Activated T-cell treated with anti-CD3 and anti-CD28 coated beads for 4 hours (primary cell): ENCODE measurements at regions not wholly inside any gene's neighbourhood (a gene's known extent, or its start where the extent isn't known, plus 50 kb on each side); places are given as distances from the start of the nearest gene placed in this dataset.

Source experiments
- DNase-seq: peaks from one replicate; pipeline ENCODE4 v3.0.0-alpha.2; 2020

DNA sequence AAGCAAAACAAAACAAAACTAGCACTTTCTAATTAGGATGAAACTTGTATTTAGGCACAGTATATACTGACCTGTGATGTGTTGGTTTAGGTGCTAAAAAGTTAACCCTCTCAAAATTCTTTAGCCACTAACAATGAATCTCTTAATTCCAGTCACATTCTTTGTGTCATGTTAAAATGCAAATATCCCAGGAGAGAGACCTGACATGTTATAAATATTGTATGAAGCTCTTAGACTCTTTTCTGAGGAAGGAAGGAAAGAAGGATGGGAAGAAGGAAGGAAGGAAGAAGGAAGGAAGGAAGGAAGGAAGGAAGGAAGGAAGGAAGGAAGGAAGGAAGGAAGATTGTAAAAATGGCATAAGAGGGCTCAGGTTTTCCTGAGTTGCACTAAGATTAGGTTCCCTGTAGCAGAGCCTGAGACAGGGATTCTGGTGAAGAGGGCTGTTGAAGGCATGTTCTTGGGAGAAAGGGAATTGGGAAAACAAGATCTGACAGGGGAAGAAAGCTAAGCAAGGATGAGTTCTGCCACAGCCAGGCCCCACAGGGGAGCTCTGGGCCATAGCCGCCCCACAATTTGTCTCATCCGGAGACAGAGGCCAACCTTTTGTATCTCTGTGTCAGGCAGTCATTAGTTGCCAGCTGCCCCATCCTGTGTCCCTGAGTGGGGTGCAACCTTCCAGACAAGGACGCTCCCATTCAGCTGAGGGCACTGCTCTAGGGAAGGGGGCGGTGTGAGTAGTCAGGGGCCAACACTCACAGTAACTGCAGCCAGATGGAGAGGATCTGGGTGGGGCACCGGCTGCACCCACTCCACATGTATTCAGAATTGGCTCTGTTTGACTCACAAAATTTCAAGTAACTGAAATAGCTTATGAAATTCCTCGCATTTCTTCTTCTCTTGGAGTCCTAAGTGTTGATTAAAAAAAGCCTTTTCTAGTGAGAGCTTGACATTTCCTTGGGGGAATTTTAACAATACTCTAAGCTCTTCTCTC is 189.3 kb upstream of the ARG1 start:
- DNase-seq, result no peak

DNA sequence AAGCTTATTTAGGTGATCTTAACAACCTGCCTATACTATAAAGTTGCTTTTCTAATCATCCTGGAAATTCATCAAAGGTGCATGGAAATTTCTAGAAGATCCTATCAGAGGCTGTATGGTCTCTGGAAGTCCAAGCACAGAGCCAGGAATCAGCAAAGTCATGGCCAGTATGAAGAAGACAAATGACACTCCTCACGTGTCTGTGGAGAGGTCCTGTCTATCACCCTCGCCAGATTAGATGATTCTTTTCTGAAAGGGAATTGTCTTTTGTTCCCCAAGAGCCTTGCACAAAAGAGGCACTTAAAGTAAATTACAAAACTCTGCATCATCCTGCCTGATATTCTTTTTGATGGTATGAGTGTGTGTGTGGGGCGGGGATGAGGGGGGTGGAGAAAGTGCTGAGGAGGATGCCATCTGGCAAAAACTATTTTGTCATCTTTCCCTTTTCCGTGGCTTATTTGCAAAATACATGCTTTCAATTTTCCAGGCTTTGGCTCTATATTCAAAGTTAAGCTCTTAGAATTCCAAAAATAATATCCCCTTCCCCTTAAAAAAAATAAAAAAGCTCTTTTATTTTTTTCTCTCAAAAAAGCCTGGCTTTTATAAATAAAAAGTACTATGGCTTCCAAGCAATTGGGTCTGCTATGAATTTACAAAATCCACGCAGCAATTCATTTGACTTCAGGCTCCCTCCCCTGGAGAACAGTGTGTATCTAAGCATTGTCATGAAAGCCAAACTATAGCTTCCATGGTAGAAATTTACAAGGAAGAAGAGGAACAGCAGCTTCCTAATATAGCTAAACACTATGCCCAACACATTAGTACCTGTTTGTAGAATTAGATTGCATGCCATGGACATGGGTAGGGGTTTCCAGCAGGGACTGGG is 185.2 kb upstream of the ARG1 start:
- no peak for DNase-seq

DNA sequence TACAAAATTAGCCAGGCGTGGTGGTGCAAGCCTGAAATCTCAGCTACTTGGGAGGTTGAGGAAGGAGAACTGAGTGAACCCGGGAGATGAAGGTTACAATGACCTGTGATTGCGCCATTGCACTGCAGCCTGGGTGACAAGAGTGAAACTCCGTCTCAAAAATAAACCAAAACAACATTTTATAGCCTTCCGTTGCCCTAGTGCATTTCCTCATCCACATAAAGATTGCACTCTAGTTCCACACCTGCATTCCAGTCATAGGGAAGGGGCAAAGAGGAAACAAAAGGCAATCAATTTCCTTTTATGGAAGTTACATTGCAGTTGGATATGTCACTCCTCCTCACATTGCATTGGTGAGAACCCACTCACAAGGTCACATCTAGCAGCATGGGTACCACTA is 182.7 kb upstream of the ARG1 start:
- no peak for DNase-seq

DNA sequence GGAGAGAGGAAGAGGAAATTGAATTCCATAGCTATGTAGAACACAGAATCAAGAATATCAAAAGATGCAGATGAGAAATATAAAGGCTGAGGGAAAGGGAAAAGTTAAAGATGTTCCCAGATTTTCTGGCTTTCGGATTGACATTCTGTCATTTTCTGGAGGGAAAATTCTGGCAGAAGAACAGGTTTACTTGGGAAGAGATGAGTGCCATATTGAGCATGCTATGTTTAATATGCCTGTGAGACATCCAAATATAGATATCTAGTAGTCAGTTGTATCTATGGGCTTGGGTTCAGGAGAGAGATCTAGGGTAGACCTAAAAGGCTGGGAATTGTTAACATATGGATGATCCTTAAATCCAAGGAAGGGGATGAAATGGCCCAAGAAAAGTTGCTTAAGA is 181.9 kb upstream of the ARG1 start:
- DNase-seq, result no peak

DNA sequence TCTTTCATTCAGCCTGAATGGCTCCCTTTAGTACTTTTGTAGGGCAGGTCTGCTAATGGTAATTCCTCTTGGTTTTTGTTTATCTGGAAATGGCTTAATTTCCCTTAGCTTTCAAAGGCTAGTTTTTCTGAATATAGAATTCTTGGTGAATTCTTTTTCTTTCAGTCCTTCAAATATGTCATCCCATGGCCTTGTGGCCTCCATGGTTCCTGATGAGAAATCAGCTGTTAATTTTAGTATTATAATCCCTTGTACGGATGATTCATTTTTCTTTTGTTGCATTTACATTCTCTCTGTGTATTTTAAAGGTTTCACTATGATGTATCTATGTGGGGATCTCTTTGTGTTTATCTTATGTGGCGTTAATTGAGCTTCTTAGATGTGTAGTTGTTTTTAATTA is 179.6 kb upstream of the ARG1 start:
- DNase-seq, result no peak

DNA sequence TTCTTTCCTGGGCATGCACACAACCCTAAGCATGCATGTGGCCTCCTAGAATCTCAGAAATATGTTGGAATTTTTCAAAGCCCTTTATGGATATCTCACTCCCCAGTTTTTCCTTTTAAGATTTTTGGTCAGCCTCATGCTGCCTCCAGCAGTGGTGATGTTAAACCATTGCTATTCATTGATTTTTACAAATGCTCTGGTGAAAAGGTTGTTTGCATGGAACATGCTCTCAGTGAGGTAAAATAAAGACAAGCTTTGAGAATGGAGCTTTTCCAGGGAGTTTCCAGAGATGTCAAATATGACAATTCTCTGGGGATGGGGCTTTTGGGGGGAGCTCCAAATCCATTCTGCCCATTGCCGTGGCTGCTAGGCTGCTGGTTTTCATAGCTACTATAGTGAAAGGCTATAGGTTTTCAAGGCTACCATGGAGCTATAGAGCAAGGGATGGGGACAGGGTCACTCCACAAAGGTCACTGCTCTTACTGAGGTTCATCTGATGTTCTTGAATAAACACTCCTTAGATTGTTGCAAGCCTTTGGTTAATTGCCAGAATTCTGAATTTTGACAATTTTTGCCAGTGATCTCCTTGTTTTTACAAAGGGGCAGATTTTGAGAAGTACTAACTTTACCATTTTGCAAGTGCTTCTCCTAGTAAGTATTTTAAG is 178.1 kb upstream of the ARG1 start:
- DNase-seq, result no peak

DNA sequence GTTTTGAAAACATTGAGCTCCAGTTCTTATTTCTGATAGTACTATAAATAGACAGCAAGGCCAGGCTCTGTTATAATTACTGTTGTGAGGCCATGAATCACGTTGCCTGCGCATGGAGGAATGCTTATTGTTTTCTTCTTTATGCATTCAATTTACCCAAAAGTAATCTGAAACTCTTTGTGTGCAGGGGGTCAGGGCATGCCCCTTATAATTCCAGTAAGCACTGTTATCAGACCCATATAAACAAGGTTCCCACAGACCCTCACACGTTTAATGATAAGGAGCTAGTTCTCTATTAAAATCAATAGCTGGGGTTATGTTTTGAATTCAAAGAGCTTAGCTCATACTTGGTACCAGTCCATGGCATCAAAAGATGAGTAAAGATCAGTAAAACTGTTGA is 174.8 kb upstream of the ARG1 start:
- no peak for DNase-seq

DNA sequence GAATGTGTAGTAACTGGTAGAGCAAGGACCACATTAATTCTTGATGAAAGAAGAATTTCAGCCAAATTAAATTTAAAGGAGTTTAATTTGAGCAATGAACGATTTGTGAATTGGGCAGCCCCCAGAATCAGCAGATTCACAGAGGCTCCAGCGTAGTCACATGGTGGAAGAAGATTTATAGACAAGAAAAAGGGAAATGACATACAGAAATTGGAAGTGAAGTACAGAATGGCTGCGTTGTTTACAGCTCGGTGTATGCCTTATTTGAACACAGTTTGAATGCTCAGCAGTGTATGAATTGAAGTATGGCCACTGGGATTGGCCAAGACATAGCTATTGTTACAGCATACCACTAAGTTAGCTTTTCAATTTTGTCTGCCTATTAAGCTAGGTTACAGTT is 173.6 kb upstream of the ARG1 start:
- DNase-seq, result no peak

DNA sequence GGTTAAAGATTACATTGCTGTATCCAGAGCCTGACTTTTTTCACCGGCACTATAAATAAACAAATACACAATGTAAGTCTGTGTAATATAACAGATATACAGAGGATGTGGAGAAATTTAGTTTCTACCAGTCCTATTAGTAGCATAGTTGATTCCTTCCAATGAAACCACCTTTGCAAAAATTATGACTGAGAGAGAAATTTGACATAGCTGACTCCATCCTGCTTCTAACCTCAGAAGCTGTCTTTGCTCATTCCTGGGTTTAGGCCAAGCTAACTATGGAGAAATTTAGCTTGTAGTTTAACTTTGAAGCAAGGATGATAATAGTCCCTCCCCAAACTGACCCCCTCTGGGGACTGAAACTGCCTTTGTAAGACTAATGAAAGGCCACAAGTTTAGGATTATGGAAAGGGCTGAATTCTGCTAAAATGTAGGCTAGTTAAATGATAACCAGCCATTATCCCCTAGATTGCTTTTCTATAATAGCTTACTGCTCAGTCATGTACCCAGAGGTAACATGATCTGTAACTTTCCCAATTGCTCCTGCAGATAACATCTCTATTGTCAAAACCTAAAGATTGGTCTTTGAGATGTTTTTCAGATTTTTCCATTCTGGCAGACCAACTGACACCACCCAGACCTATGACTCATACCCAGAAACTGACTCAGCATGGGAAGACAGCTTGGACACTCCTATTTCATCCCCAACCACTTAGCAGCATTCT is 172.8 kb upstream of the ARG1 start:
- DNase-seq, result no peak

DNA sequence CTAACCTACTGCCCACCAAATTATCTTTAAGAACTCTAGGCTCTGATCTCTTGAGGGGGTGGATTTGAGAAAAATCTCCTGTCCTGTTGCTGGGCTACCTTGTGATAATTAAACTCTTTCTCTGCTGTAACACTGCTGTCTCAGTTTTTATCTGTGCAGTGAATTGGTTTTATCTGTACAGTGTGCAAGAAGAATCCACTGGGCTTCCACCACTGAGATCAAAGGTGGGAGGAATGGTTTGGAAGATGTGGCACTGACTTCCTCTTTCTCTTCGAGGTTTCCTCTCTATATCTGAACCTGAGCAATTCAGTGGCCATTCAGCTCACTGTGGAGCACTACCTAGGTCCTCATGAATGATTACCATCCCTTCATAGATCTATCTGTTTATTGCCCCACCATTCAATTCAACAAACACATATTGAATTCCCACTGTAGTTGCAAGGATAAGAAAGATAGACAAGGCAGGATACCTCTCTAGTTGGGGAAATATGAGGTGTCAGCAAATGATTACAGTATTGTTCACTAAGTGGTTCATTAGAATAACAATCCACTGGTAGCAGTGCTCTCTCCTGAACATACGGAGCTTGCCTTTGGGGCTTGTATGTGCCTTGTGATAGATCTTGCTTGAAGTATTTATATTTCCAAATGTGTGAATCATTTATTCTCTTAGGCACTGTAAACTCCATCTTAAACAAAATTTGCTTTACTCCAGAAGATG is 172.1 kb upstream of the ARG1 start:
- no peak for DNase-seq

DNA sequence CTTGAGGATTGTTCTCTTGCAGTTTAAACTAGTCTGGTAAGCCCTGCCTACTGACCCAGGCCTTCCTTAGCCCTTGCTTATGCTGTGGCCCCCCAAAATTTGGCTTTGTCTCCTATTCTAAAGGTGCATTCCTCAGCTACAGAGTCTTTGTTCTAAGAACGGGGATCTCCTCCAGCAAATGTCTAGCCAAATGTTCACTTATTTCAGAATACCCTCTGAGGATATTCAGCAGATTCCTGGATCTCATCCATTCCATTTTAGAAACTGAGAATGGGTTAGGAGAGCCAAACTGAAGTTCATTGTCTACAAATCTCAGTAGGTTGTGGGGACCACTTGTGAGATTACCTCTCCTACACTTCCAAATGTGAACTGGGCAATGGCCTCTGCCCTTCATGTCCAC is 164.2 kb upstream of the ARG1 start:
- DNase-seq, result no peak

DNA sequence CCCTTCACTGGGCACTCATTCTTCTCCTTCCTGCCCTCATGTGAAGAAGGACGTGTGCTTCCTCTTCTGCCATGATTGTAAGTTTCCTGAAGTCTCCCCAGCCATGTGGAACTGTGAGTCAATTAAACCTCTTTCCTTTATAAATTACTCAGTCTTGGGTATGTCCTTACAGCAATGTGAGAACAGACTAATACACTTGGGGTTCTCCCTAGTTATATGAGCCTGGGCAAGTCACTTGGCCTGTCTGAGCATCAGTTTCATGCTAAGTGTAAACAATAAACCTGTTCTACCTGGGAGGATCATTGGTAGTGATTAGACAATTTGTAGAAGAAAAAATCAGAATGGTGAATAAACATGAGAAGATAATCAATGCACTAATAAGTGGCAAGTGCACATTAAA is 162.2 kb upstream of the ARG1 start:
- no peak for DNase-seq

DNA sequence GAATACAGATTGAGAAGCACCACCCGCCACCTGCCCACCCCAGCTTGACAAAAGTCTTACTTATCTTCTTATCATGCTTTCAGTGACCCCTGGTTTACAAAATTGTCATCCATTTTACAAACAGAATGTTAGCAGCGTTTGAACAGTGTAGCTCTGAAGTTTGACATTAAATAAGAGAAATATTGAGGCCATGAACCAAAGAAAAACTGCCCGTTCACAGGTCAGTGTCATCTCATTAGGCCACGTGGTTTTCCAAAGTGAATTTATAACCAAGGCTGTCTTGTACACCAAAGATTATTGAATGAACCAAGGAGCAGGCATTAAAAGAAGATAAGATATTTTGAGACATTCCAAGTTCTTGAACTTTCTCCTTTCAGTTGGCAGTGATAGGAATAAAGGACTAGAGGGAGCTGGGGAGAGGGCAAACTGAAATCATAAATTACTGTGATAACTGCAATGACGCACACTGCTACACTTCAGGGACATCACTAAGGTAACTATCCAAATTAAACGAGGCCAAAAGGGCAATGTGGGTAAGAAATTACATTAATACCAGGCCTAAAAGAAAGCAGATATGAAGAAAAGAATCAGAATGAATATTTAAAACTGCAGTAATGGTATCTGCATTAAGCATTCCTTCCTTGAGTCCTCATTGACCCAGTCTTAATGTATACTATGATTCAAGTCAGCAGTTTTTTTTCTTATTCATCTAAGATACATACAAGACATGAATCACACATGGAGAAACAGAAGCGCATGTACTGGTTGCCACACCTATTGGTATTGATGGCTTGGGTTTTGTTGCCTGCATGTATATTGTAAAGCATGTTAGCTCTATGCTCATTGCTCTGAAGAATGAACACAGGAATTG is 159.8 kb upstream of the ARG1 start:
- no peak for DNase-seq

DNA sequence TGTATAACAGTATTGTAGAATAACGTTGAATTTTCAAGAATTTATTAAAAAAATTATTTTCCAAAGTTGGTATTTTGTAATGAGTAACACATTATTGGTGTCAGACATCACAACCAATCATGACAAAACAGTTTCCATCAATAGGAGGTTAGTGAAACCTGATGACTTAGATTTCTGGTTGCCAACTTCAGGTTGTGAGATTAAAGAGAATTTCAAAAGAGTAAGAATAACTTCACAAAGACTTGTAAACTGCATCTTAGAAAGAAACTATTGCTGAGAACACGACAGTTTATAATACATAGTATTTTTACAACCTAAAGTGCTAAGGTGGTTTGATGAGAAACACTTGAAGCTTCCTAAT is 159.2 kb upstream of the ARG1 start:
- DNase-seq, result no peak

DNA sequence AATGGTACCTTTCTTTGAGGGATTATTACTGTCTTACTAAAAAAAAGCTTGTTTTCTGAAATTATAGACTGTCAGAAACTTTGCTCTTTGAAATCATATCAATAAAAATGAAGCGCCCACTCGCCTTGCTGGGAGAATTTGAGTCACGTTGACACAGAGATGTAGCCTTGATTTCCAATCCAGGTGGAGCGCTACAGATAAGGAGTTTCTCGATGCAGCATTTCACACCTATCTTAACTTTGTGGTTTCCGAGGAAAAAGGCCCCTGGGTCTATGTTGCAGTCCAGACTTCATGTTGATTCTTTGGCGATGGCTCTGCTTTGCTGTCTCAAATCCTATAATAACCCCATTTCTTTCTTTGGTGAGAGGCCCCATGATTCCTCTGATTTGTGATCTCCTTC is 158.1 kb upstream of the ARG1 start:
- DNase-seq, result no peak

DNA sequence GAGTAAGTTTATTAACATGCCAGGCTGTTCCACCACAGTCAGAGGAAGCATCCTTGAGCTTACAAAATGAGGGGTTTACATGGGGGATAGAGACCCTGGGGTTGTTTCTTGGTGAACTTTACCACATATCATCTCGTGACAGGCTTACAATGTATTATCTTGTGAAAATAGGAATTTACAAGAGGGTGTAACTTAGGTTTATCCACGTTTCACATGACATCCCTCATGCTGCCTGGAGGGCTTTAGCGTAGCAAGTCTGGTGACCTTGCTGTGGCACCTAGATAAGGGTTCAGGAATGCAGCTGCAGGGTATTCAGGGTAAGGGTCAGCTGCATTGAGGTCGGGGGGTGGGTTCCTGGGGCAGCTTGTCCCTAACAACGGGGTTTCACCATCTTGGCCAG is 154.6 kb upstream of the ARG1 start:
- no peak for DNase-seq

DNA sequence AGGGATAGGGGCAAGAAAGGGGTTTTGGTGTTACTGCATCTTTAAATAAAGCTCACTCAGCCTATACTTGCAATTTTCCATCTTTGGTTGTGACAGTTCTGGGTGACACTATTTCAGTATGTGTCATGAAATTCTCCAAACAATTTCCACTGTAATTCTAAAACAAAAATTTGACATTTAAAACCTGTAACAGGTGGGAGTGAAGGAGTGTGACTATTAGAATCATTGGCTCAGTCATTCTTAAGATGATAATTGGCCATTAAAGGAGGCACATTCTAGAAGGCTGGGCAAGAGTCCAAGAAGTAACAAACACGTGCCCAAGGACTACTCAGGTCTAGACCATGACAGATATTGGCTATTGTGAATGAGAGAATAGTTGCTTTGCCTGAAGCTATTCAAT is 153.3 kb upstream of the ARG1 start:
- DNase-seq, result no peak

DNA sequence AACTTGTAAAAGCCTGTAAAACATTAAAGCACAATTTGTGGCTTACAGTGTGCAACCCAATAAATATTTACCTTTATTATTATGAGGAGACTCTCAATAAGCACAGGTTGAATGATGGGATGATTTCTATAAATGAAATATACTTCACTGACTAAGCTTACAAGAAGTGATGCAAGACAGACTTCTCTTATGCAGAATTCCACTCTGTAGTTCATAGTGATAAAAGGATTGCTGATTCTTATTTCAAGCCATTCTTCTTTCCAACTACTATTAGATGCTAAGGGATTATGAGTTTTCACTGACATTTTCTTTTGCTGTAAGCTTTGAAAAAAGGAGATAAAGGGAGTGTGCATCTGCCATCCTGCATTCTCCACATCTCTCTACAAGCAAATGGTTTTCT is 149.0 kb upstream of the ARG1 start:
- DNase-seq, result no peak

DNA sequence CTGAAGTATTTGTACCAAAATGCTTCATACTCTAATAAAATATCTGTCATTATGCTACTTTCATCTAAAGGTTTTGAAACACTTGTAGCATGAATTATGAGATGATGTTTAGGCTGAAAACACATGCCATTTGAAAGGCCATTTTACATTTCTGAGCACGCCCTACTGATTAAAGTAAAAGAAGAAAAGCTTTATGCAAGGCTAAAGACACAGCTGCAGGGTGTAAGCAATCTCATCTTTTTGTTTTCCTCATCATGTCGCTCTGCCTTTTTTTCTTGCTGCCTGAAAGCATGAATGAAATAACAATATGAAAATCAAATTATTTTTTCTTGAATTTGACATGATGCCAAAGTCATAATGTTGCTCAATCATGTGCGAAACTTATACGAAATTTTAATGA is 148.6 kb upstream of the ARG1 start:
- no peak for DNase-seq

DNA sequence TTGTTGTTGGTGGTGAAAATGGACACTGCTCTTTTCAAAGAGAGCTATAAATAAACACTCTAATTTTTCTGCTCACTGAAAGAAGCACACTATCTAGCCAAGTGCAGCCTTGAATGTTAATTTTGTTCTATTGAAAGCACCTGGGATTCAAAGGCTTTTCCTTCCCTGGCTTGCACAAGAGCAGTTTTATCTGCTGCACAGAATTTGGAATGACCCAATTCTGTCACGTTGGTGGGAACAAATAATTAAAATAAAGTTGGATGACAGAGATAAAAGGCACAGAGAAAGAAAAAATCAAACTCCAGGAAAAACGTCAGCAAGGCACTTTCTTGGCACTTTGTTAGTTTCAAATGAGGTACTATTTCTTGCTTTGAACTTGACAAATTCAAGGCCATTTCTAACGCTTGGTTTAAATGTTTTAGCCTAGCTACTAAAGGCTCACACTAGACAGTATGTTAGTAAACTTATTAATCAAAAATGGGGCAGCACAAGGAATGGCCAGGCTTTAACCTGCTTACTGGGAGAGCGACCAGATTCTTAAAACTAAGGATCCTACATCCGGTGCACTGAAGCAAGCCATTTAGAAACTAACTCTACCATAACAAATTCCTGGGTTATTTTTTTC is 145.5 kb upstream of the ARG1 start:
- DNase-seq, result no peak

DNA sequence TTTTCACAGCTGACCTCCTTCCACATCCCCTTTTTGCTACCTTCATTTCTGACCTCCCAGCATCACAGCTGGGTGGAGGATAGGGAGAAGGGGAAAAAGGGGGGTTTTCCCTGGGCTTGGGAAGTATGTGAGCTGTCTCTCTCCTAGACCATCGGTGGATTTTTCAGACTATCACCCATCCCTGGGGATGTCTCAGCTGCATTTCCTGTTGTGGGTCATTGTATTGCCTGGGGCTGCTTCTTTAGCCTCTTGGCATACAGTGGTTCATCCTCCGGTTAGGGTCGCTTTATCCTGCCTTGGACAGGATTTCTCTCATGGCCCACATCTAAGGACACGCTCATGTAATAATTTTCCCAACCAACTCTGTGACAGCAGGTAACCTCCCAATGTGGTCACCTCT is 142.5 kb upstream of the ARG1 start:
- no peak for DNase-seq
